ENCODE measurements at regions not wholly inside any gene's neighbourhood (a gene's known extent, or its start where the extent isn't known, plus 50 kb on each side); places are given as distances from the start of the nearest gene placed in this dataset.

DNA sequence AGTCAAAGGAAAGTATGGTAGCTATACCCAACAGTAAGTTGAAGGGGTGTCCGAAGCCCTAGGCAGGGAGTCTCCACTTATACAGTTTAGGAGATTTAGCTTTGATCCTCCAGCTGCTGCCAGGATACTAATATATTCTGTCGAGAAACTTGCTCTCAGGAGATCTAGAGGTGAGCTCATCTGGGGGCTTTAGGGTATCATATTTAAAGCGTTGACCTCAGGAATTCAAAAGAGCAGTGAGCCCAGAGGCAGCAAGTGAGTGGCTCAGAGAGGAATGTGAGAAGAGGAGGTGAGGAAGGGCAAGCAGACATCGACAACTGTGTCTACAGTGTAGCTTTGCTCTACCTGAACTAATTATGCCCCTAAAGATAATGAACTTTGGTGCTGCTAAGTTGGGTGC, 245.1 kb upstream of the LRTM1 start:
- DNase-seq, result no peak

DNA sequence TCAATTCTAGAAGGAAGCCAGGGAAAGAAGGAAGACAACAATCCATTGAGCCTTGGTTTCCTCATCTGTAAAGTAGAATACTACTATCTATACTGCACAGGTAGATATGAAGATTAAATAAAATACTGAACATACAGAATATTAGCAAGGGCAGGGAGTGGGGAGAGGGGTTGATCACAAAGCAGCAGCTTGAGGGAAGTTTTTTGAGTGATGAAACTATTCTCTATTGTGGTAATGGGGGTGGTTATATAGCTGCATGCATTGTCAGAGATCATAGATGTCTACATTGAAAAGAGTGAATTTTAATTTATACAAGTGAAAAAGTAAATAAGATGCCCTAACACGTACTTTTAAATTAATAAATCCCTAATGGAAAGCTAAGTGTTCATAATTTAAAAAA, 242.6 kb upstream of the LRTM1 start:
- no peak for DNase-seq

GRCh38 chr3:55169608-55170072, 241.8 kb upstream of the LRTM1 start:
- no peak for DNase-seq

DNA sequence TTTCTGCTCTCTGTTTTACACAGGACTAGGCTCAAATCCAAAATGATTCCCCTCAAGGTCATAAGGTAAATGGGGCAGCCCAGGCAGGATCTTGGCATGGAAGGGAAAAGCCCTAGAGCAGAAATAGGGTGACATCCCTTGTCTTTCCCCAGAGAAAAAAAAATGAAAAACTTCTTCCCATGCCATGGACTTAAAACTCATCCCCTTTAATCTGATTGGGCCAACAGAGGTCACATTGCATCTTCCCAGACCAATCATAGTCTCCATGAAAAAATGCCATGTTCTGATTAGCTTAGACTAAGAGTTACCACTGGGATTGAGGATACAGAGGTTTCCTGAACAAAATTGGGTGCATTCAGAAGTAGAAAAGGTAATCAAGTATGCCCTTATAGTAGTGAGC, 241.3 kb upstream of the LRTM1 start:
- no peak for DNase-seq

DNA sequence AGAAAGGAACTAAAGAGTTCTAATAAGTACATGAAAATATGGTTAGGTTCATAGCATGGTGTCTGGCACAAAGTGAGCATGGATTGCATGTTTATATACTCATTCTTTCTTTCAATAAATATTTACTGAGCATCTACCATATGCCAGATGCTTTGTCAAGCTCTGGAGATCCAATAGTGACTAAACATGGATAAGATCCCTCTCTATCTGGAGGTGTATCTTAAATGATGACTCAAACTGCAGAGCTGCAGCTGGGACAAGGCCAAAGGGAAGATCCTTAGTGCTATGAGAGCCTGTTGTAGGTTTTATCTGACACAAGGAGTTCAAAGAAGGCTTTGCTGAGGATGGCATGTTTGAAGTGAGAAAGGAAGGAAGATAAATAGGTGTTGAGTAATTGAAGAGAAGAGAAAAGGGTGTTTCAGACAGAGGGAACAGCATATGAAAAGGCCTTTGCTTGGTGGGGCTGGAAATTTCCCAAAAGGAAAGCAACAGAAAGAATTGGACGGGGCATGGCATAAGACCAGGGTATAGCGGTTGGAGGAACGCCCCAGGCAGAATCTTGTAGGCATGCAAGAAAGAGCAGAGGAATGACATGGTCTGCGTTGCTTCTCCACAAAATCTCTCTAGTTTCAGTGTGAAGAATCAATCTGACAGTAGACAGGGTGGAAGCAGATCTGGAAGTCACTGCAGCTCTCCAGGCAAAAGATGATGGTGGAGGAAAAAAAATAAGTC, 239.9 kb upstream of the LRTM1 start:
- DNase-seq, result no peak

DNA sequence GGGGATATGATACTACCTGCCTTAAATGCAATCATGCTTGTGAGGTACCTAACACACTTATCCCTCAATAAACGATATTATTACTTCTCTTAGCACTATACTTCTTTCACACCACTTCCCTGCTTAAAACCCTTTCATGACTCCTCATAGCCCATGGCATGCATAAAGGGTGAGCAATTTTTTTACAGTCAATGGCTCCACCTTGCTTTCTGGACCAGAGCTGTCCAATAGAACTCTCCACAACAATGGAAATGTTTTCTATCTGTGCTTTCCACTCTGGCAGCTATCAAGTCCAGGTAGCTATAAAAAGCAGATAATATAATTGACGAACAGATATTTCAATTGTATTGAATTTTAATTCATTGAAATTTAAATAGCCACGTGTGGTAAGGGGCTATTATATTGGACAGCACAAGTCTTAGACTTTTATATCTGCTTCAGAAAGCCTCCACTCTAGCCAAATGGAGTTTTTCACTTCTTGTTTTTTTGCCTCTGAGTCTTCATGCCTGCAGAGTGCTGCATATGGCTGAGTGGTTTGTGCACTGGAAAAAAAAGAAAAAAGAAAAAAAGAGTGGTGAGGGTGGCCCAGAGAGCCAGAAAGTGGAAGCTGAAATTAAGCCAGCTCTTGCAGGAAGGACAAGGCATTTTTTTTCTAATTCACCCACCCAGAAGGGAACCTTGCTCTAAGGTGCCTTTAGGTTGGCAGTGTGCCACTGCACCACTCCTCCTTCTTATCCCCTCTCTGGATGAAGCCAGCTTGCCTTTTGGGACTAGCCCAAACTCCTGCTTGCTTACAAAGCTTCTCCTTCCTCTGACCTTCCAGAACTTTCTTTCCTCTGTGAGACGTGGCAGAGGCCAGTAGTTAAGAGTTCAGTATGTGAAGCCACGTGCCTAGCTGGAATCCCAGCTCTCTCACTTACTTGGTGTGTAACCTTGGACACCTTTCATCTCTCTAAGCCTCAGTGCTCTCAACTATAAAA, 239.0 kb upstream of the LRTM1 start:
- DNase-seq, result no peak

GRCh38 chr3:55165704-55166405, 238.0 kb upstream of the LRTM1 start:
- DNase-seq, result peak; percentile 45

- no peak for DNase-seq
These were observed 237.4 kb upstream of the LRTM1 start for GRCh38 chr3:55165278-55165677.

DNA sequence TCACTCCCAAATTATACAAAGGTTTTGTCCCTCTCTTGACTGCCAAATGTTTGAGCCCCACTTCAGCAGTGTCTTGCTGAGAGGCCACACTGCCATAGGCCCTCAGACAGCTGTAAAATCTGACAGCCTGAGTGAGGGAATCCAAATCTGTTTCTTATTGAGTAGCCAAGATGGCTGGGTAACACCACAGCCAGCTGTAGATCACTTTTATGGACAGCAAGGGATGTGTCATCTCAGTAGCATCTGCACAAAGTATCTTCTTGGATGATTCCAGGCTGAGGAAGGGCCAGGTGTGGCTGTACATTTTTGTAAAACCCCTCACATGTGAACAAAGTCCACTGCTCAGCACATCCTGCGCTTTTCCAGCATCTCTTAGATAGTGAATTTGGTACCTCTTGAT, 237.0 kb upstream of the LRTM1 start:
- no peak for DNase-seq

DNA sequence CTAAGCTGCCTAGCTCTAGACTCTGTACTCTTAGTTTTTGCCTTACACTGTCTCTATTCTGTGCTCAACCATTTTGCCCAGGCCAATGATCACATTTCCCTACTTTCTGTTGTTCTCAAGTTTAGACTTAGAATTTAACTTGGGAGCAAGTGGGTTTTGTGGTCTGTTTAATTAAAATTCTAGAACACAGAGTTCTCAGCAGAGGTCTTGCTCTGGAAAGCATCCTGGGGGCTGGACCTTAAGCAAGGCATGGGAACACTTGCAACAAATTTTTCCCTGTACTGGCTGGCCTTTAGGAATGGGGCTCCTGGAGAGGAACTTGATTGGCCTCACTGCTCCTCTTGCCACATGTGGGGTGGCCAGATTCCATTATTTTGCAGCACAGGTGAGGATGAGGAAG, 236.3 kb upstream of the LRTM1 start:
- no peak for DNase-seq

GRCh38 chr3:55163421-55163820, 235.6 kb upstream of the LRTM1 start:
- DNase-seq, result no peak

DNA sequence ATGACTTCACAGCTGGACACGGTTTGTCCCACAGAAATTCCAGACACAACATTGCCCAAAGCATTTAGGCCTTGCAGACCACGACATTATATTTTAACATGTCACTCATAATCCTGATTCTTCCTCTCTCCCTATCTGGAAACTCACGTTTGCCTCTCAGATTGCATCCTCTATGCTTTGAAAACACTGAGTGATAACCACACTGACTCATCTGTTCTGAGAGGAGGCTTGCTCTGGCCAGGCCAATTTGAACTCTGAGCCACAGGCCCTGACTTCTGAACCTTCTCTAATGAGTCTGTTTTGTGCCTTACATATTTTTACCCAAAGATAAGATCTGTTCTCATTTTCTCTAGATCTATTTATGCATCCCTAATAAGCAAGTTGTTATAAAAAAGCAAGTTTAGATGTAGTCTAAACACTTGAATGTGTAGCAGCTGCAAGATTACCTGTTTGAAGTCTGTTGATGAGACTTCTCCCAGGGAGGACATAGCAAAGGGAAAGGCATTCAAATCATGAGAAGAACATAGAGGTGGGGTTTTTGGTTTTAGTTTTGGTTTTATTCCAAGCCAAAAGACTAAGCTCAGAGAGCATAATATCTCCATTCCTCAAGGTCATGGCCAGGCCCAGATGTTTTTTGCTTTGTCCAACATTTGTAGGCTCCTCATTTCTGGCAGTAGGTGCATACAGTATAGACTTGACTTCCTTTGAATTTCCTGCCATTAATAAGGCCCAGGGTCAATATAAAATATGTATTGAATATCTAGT, 234.4 kb upstream of the LRTM1 start:
- no peak for DNase-seq

DNA sequence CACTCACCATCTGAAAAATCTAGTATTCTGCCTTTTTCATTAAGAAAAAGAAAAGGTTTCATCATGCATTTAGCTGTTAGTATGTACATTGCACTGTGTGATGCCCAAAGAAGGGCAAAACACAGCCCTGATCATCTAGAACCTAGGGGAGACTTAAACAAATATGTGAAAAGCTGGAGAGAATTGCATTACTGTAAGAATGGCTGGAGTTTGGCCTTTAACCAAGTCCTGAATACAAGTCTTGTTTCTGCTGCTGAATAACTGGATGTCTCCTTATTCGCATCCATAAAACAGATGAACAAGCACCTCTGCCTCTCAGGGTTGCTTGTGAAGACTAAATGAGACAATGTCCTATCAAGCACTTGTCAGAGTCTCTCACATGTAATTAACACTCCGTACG, 233.4 kb upstream of the LRTM1 start:
- DNase-seq, result no peak

GRCh38 chr3:55160241-55160983, 232.6 kb upstream of the LRTM1 start:
- peak; percentile 74 for DNase-seq

GRCh38 chr3:55159711-55160110, 231.9 kb upstream of the LRTM1 start:
- DNase-seq, result no peak

GRCh38 chr3:55159016-55159415, 231.2 kb upstream of the LRTM1 start:
- DNase-seq, result no peak

GRCh38 chr3:55158345-55158744, 230.5 kb upstream of the LRTM1 start:
- no peak for DNase-seq

GRCh38 chr3:55157731-55158130, 229.9 kb upstream of the LRTM1 start:
- DNase-seq, result no peak

GRCh38 chr3:55156851-55157650, 229.2 kb upstream of the LRTM1 start:
- no peak for DNase-seq

- DNase-seq, result no peak
These were observed 220.2 kb upstream of the LRTM1 start for GRCh38 chr3:55147856-55148720.

All from left hindlimb (tissue), 1 donor.